Ramos (cell line): ENCODE measurements at regions not wholly inside any gene's neighbourhood (a gene's known extent, or its start where the extent isn't known, plus 50 kb on each side); places are given as distances from the start of the nearest gene placed in this dataset.

ENCODE experiments used
- in situ Hi-C: fragments of 300-500 bp; cut with MboI; formaldehyde crosslinking; loops from one replicate; pipeline ENCODE4 v1.14.3; 2022; ENCODE audit warnings: low sequenced_read_pairs; ENCODE audit not compliant: unreplicated experiment

DNA sequence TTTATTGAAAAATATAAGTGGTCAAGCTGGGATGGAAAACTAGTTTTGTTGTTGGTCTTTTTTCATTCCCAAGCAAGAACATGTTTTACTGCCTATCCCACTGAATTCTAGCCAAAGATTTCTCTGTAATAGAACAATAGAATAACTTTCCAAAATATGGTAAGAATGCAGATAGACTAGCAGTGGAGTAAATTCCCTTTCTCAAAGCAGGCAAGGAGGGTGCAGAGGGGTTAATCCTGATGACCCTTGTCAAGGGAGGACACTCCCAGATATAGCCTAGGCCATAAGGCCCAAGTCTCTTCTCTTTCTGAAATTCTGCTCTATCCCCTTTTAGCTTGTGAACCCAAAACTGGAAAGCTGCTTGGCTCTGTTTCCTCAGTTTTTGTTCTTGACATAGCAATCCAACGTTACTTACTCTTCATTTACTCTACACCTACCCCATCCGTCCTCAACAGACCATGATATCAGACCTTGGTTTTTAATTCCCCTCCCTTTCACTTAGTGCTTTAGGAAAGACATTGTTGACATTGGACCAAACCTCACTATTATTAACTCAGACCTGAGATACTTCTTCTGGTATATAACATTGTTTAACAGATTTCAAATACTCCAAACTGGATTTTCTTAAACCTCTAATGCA, 453.6 kb upstream of the THBS1 start:
- in situ Hi-C loops, result loop anchor here (10.0 kb wide), 1 partner anchor 448 kb away; no protein-coding TSS in a partner anchor

DNA sequence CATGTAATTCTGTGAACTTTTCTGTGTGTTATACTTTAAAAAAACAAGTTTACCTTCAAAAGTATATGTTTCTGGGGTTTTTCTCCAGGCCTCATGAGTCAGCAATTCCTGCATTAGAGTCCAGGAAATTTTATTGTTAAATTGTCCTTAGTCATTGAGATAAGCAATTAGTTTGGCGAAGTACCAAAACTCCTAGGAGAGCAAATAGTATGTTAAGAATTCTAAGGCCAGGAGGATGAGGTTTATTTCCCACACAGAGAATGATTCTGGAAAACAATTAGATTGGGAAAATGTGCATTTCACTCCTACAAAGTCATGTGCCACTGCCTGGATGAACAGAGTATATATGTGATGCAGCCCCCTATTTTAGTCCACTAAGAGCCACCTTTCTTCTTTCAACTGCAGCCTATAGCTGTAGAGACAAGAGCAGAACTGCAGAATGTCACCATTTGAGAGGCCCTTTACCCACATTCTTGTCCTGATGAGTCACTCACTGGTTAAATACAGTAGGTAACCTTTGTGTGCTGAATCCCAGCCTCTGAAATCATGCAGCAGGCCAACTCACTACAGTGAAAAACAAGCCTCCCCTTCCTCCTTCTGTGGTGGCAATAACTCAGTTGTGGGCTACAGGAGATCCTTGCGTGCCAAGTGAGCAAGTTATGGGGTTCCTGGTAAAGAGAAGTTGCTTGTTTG, 452.8 kb upstream of the THBS1 start:
- in situ Hi-C loops, result loop anchor here (10.0 kb wide), 1 partner anchor 447 kb away; no protein-coding TSS in a partner anchor

DNA sequence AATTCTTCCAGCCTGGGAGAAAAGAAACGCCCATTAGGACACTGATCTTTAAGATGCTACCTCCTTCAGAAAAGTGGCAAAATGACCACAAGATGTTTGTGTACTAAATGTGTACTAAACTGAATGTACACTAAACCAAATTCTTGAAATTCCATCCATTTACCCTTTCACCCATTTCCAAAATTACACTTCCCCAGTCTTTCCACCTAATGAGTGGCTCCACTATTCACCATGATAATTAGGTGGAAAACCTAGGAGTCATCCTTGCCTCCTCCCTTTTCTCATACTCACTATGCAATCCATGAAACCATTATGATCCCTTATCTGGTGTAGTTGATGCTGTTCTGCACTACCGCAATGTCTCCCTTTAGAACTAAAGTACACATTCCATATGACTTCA, 452.1 kb upstream of the THBS1 start:
- in situ Hi-C loops, result loop anchor here (10.0 kb wide), 1 partner anchor 446 kb away; no protein-coding TSS in a partner anchor

DNA sequence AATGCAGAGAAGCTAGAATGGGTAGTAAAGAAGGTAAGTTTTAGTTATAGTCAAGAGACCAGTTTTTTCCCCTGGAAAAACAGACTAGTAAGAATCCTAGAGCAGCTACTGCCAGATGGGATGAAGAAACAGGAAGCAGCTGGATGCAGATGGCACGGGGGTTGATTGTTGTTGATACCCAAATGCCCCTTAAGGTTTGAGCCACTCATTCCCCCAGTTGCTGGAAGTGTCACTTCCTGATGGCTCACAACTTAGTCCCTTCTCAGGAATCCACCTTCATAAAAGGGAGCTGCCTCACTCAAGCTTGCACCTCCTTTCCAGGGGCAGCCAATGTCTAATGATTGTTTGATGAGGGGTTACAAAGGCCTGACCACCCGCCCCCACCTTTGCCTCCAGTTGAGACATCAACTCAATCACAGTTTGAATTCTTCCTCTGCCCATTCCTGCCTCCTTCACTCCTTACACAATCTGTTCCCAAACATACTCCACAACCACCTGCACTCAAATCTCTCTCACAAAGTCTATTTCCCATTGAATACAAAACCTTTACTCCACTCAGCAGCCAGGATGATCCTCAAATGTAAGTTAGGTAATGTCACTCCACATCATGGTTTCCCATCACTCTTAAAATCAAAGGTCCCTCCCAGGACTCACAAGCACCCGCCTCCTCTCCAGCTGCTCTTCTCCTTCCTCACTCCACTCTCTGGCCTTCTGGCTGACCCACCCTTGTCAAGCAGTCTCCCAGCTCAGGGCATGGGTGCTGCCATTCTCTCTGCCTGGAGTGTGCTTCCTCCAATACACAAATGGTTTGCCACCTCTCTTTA, 450.1 kb upstream of the THBS1 start:
- in situ Hi-C loops, result no loop called here

DNA sequence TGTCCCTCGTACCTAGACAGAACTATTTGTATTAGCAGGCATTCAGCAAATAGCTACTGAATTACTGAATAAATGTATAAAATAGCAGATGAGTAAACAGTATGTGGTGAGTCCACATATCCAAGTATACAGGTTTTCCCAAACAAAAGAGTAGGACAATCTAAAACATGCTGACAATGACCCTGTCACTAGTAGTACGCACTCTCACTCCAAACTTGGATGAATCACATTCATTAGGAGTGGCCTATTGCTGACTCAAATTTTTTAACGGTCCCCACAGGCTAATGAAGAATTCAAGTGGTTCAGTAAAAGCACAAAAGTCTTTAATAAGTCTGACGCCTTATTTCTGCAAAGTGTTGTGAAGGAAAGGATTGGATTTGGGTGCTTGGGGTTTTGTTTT, 449.3 kb upstream of the THBS1 start:
- in situ Hi-C loops, result no loop called here

DNA sequence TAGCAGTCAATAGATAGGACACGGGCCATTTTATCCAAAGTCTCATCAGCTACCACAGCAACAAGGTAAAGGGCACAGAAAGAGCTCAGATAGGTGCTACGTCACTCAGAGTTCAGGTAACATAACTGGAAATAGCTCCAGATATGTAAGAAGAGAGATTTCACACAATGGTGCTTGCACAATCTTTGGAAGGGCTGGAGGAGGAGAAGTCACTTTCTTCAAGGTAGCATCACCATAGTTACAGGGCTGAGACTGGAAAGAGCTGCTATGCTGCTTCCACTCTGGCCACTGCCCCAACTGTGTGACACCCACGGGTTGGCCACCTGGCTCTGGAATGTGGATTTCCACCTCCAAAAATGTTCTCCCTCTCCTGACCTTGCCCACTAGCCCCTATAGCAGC, 448.8 kb upstream of the THBS1 start:
- in situ Hi-C loops, result no loop called here

DNA sequence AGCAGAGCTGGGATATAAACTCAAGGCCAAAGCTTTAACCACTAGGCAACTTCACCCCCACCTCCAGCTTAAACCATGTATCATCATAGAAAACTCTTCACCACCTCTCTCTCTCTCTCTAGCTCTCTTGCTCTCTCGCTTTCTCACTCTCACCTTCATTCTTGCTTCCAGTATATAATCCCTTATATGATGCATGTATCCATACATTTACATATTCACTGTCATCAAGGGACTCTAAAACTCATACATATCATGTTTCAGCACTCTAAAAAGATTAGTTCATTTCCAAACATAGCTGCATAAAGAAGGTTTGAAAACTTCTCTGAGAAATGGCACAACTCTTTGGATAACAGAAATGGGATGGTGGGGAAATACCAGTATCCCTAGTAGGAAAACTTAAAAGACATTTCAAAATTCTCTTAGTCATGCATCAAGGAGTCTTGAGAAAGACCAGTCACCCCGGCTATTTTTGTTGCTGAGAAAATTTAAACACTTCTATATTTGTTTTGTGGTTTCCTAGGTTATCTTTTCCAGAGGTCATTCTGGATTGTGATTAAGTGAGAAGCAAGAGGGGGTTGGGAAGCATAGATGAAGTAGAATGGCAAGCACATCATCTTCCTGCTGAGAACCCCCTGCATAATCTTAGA, 447.8 kb upstream of the THBS1 start:
- in situ Hi-C loops, result no loop called here

DNA sequence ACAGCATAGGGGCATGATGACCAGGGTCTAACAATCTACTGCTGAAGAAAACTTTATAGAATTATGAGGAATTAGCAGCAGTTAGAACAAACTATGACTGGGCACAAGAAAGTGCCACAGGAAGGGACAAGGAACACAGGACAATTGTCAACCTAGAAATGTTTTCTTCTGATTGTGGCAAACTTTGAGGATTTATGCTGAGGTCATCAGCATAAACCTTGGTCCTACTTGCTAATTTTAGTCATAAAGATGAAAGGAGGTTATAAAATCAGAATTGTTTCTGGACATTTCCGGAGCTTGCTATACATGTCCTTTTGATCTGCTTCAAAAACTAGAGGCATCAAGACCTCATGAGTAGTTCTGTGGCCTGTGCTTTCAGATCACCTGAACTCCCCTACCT, 446.6 kb upstream of the THBS1 start:
- in situ Hi-C loops, result no loop called here

DNA sequence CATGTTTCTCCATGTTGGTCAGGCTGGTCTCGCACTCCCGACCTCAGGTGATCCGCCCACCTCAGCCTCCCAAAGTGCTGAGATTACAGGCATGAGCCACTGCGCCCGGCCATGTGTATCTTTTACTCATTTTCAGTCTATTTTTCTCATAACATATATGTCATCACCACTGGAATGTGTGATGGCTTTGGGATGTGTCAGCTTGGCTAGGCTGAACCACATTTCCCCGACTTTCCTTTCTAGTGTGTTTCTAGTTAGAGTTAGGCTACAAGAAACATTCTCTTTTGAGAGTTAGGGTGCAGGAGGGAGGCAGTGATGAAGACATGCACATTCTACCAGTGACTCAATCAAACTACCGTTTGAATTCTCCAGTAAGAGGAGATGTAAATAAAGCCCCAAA, 444.9 kb upstream of the THBS1 start:
- in situ Hi-C loops, result no loop called here

DNA sequence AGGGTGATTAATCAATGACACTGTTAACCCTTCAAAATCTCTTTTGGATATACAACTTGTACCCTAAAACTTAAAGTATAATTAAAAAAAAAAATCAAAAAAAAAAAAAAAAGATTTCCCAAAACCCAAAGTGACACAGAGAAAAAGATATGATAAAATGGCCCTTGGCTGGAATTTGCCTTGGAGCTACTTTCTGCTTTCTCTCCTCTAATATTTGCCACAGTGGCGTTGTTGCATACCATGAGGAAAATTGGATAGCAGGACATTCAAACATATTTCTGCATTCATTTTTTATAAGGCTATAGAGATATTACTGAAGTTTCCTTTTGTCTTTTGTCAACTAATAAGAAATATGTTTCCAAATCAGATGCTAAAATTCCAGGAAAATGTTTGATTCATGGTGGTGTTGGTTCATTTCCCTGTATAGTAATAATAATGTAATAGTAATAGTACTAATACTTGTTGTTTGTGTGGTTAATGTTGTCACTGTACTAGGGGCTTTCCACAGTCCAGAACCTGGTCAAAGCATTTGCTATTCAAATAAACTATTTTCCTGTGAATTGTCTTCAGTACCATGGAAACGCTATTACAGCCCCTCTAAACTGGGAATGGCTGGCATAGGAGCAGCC, 441.3 kb upstream of the THBS1 start:
- in situ Hi-C loops, result no loop called here

DNA sequence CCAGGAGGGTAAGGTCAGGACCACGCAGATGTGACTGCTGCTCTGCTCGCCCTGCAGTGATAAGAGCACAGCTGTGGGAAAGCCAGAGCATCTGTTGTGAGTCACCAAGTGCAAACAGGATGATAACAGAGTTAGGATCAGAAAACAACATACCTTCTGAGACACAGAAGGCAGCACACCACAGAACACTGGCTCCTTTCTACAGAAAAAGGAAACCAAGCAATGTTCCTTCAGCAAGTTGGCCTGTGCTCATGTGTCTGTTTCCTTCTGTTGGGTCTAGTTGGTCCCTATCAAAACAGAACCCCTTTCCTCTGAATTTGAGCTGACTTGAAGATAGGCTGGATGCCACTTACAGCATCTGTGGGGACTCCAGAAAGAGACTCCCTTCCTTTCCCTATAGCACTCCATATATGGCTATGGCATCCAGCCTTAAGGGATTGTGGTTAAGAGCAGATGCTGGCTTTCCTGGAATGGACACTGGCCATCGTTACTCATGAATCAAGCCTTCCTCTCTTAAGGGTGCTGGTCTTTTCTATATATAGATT, 440.7 kb upstream of the THBS1 start:
- in situ Hi-C loops, result no loop called here

DNA sequence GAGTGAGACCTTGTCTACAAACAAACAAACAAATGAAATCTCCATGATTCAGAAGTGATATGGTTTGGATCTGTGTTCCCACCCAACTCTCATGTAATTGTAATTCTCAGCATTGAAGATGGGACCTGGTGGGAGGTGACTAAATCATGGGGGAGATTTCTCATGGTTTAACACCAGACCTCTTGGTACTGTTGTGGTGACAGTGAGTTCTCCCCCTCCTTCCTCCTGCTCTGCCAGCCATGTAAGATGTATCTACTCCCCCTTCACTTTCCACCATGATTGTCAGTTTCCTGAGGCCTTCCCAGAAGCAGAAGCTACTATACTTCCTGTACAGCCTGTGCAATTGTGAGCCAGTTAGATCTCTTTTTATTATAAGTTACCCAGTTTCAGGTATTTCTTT, 438.4 kb upstream of the THBS1 start:
- in situ Hi-C loops, result no loop called here

DNA sequence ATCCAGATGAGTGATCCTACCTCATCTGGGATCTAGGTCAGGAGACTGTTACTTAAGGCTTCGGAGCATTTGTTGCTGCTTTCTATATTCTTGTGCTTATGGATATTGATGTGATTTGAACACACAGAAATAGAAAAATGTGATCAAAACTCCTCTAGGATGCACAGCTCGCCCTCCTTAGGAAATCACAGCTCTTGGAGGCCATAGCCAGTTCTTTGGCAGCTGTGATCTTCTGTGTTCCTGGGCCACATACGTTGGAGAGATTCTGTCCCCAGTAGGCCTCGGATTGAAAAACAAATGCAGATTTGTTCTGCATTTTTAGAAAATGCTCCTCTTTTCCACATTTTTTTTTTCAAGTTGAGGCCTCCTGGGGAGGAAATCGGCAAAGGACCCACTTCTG, 437.4 kb upstream of the THBS1 start:
- in situ Hi-C loops, result no loop called here

DNA sequence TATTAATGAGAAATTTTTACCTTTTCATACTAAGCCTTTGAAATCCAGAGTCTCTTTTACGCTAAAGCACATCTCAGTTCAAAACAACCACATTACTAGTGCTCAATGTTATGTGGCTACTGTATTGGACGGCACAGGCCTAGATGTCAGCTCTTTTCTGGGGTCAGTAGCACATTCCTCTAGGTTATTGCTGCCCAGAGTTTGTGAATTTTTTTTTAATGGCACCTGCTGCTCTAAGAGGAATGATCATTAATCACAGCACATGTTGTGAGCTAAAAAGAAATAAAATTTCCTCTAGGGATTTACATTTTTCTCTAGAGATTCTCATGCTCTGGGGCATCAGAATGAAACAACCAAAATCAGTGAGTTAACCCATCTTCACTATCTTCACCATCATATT, 436.8 kb upstream of the THBS1 start:
- in situ Hi-C loops, result no loop called here

DNA sequence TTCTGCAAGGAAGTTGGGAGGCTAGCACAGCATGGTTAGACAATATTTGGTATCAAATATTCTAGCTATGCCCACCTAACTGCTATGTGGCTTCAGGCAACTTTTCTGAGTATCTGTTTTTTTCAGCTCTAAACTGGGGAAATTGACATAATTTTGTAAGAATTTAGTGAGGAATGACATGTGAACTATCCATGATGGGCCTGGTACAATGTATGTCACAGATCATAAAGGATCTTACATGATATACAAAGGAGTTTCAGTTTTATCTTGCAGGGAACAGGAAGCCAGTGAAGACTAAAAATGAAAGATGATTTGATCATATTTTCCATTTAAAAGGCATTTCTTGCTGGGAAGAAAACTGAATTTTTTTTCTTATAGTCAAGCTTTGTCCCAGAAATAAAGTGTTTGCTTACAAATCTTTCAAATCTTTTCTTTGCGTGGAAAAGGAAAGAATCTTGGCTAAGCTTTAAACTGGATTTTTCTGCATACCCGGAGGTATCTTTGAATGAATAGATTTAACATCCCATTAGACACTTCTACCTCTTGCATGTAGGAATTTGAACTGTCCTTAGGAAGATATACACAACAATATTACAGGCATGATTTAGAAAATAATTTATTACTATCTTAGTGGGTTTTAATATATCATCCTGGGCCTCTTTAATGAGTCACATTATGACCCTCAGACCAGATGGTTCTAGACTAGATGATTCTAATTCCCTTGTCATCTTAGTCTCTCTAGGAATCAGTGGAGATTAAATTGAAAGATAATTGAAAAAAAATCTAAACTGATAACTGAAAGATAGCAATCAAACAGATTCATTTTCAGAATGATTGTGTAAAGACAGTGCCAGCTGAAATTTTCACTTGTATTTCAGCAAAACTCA, 436.0 kb upstream of the THBS1 start:
- in situ Hi-C loops, result no loop called here

DNA sequence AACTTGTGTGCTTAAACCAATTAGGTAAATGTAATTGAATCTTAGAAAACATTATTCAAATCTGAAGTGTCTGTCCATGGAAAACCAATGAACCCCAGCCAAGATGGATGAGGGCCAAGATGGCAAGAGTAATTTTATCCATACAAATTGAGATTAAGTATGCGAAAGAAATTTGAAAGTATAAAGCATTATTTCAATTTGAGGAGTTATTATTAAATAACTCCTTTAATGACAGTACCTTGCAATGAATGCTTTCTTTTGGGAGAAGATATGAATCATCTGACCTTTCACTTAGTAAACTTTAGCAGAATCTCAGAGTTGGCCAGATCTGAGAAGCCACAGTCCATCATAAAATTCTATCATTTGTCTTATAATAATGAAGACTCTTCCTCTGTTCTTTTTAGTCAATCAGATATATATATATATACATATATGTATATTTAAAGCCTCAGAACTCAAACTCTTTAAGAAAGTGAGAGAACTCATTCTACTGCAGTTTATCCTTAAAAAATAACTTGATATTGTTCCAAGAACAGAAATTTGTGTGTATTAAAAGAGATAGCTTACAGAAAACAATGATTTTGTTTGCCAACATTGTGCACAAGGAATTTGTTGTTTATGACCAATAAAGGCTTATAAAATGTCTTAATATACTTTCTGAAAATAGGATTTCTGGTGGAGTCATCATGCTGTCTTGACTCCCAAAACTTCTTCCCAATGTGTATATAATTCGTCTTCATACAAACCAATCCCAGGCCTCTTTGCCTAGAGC, 434.8 kb upstream of the THBS1 start:
- in situ Hi-C loops, result no loop called here

DNA sequence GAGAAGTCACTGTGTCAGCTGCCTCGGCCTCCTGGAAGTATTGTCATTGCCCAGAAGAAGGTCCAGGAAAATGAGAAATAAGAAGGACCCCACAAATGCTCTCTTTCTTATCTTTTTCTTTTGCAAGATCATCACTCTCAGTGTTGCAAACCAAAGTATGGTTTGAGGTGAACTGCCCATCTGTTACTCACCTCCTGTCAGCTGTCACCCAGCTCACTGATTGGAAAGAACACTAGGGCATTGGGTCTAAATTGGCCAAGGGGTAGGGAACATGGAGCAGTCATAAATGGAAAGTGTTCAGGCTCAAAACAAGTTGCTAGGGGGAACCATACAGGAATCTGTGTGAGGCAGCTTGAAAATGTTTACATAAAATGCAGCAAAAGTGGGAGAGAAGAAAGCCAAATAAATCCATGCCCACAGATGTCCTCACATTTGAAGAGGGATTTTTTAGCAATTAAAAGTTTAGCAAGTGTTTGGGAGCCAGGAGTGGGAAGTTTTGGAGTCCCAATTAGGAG, 431.2 kb upstream of the THBS1 start:
- in situ Hi-C loops, result no loop called here

DNA sequence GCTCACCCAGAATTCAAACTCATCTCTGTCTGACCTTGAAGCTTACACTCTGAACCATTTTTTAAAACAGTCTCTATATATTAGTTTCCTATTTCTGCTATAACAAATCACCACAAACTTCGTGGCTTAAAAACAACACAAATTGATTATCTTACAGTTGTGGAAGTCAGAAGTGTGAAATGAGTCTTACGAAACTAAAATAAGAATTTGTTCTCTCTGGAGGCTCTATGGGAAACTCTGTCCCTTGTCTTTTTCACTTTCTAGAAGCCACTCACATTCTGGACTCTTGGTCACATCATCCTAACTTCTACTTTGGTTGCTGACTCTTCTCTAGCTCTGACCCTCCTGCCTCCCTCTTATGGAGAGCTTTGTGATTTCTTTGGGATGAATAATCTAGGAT, 429.3 kb upstream of the THBS1 start:
- in situ Hi-C loops, result no loop called here
